Muscle layer of colon (tissue), 2 donors: ENCODE measurements at regions not wholly inside any gene's neighbourhood (a gene's known extent, or its start where the extent isn't known, plus 50 kb on each side); places are given as distances from the start of the nearest gene placed in this dataset.

Experiments
- H3K27ac ChIP-seq: one replicate; pipeline ENCODE4 v1.7.0; 2013; ENCODE audit warnings: low read depth, mild to moderate bottlenecking, low read length, moderate library complexity
- H3K27me3 ChIP-seq, 2 donors: one replicate each; pipeline ENCODE4 v1.7.0; 2013; ENCODE audit warnings: low read length in 2 of 2, mild to moderate bottlenecking in 2 of 2; ENCODE audit not compliant: insufficient read depth in 2 of 2, control insufficient read depth in 1 of 2
- H3K36me3 ChIP-seq: one replicate; pipeline ENCODE4 v1.7.0; 2013; ENCODE audit warnings: mild to moderate bottlenecking, low read length; ENCODE audit not compliant: insufficient read depth
- H3K4me1 ChIP-seq: one replicate; pipeline ENCODE4 v1.7.0; 2013; ENCODE audit warnings: mild to moderate bottlenecking, low read length; ENCODE audit not compliant: insufficient read depth
- H3K4me3 ChIP-seq, 2 donors: one replicate each; pipeline ENCODE4 v1.7.0; 2013; ENCODE audit warnings: low read length in 2 of 2, low read depth in 1 of 2, mild to moderate bottlenecking in 1 of 2, moderate library complexity in 1 of 2
- H3K9ac ChIP-seq: one replicate; pipeline ENCODE4 v1.7.0; 2013; ENCODE audit warnings: low read length
- H3K9me3 ChIP-seq: one replicate; pipeline ENCODE4 v1.7.0; 2013; ENCODE audit warnings: mild to moderate bottlenecking, low read length
- donor health status: abdominal sarcoma.
- donor health status: Adenocarcinoma of cecum.

- Histone ChIP-seq H3K9ac (no peak overlapping the region), H3K27ac (no peak overlapping the region)
These were observed 72.6 kb upstream of the MFGE8 start for GRCh38 chr15:88985547-88986393.

GRCh38 chr15:88986949-88987590 is 73.9 kb upstream of the MFGE8 start:
- H3K9ac ChIP-seq: no peak overlapping the region
- H3K4me3 ChIP-seq: no peak overlapping the region
- no peaks in the 10 kb centered on the region for H3K36me3 ChIP-seq
- no peaks in the 10 kb centered on the region for H3K9me3 ChIP-seq
- no peaks in the 10 kb centered on the region for H3K27me3 ChIP-seq
- H3K4me1 ChIP-seq: no peaks in the 10 kb centered on the region
- no peak overlapping the region for H3K27ac ChIP-seq

More at GRCh38 chr15:88985547-88986393, 72.6 kb upstream of the MFGE8 start:
- Histone ChIP-seq H3K27me3 (no peaks in the 10 kb centered on the region), H3K4me3 (no peak overlapping the region), H3K36me3 (no peaks in the 10 kb centered on the region), H3K9me3 (no peaks in the 10 kb centered on the region), H3K4me1 (no peaks in the 10 kb centered on the region)

GRCh38 chr15:88987591-88987933 is 74.4 kb upstream of the MFGE8 start:
- no peaks in the 10 kb centered on the region for H3K27me3 ChIP-seq

GRCh38 chr15:88987934-88988671 is 74.9 kb upstream of the MFGE8 start:
- Histone ChIP-seq H3K36me3 (no peaks in the 10 kb centered on the region), H3K9ac (no peak overlapping the region), H3K9me3 (no peaks in the 10 kb centered on the region), H3K4me1 (no peaks in the 10 kb centered on the region), H3K27me3 (no peaks in the 10 kb centered on the region), H3K4me3 (no peak overlapping the region), H3K27ac (no peak overlapping the region)

More at GRCh38 chr15:88987591-88987933, 74.4 kb upstream of the MFGE8 start:
- Histone ChIP-seq H3K4me3 (no peak overlapping the region), H3K27ac (no peak overlapping the region), H3K4me1 (no peaks in the 10 kb centered on the region), H3K9me3 (no peaks in the 10 kb centered on the region), H3K9ac (no peak overlapping the region), H3K36me3 (no peaks in the 10 kb centered on the region)

- Histone ChIP-seq H3K36me3 (no peaks in the 10 kb centered on the region), H3K4me1 (no peaks in the 10 kb centered on the region), H3K4me3 (no peak overlapping the region), H3K9me3 (no peaks in the 10 kb centered on the region), H3K27me3 (no peaks in the 10 kb centered on the region), H3K9ac (no peak overlapping the region), H3K27ac (no peak overlapping the region)
These were observed 76.4 kb upstream of the MFGE8 start for GRCh38 chr15:88989578-88989977.

GRCh38 chr15:88990185-88990679 is 77.1 kb upstream of the MFGE8 start:
- Histone ChIP-seq H3K4me3 (no peak overlapping the region), H3K4me1 (no peaks in the 10 kb centered on the region), H3K27me3 (no peaks in the 10 kb centered on the region), H3K36me3 (no peaks in the 10 kb centered on the region), H3K27ac (no peak overlapping the region), H3K9ac (no peak overlapping the region), H3K9me3 (no peaks in the 10 kb centered on the region)

GRCh38 chr15:88992216-88992615 is 79.0 kb upstream of the MFGE8 start:
- Histone ChIP-seq H3K27me3 (no peaks in the 10 kb centered on the region), H3K36me3 (no peaks in the 10 kb centered on the region), H3K4me1 (no peaks in the 10 kb centered on the region), H3K4me3 (no peak overlapping the region), H3K9me3 (no peaks in the 10 kb centered on the region), H3K9ac (no peak overlapping the region), H3K27ac (no peak overlapping the region)

GRCh38 chr15:88992912-88993376 is 79.8 kb upstream of the MFGE8 start:
- H3K4me3 ChIP-seq: no peak overlapping the region
- no peak overlapping the region for H3K9ac ChIP-seq
- H3K27ac ChIP-seq: no peak overlapping the region
- no peaks in the 10 kb centered on the region for H3K27me3 ChIP-seq
- H3K9me3 ChIP-seq: no peaks in the 10 kb centered on the region
- H3K4me1 ChIP-seq: no peaks in the 10 kb centered on the region
- no peaks in the 10 kb centered on the region for H3K36me3 ChIP-seq

- no peak overlapping the region for H3K27ac ChIP-seq
- no peak overlapping the region for H3K4me3 ChIP-seq
- no peak overlapping the region for H3K9ac ChIP-seq
- no peaks in the 10 kb centered on the region for H3K9me3 ChIP-seq
- H3K4me1 ChIP-seq: no peaks in the 10 kb centered on the region
- no peaks in the 10 kb centered on the region for H3K36me3 ChIP-seq
- no peaks in the 10 kb centered on the region for H3K27me3 ChIP-seq
These were observed 80.5 kb upstream of the MFGE8 start for GRCh38 chr15:88993662-88994061.

- Histone ChIP-seq H3K27ac (no peak overlapping the region), H3K27me3 (no peaks in the 10 kb centered on the region), H3K4me3 (no peak overlapping the region), H3K4me1 (no peaks in the 10 kb centered on the region), H3K9ac (no peak overlapping the region), H3K9me3 (no peaks in the 10 kb centered on the region), H3K36me3 (no peaks in the 10 kb centered on the region)
These were observed 81.1 kb upstream of the MFGE8 start for GRCh38 chr15:88994286-88994685.

GRCh38 chr15:88995449-88995848 is 82.3 kb upstream of the MFGE8 start:
- Histone ChIP-seq H3K36me3 (no peaks in the 10 kb centered on the region), H3K27me3 (no peaks in the 10 kb centered on the region), H3K9me3 (no peaks in the 10 kb centered on the region)

More at GRCh38 chr15:88995449-88995848, 82.3 kb upstream of the MFGE8 start:
- Histone ChIP-seq H3K4me1 (no peaks in the 10 kb centered on the region), H3K9ac (no peak overlapping the region), H3K4me3 (no peak overlapping the region), H3K27ac (no peak overlapping the region)
